Stimulated activated CD4-positive, alpha-beta T cell treated with anti-CD3 and anti-CD28 coated beads, TNF-alpha, amount 100 ng/mL, for 48 hours (primary cell): ENCODE measurements at regions not wholly inside any gene's neighbourhood (a gene's known extent, or its start where the extent isn't known, plus 50 kb on each side); places are given as distances from the start of the nearest gene placed in this dataset.
"Not testable (repeated sequence)": the region's sequence is repeated elsewhere in the genome, so short reads cannot be mapped to it uniquely, and the experiment has no call there.

Experiments
- DNase-seq, 3 donors: peaks; one replicate each; pipeline ENCODE4 v3.0.0-alpha.2; 2020; ENCODE audit warnings: low read depth in 3 of 3

- DNase-seq, result peak in 2 of 3 donors; percentile 7 to 8
These were observed 58.9 kb downstream of the GOLGA6L7 start for GRCh38 chr15:28789401-28790114.

GRCh38 chr15:28788649-28789400 is 59.6 kb downstream of the GOLGA6L7 start:
- DNase-seq, result not testable (repeated sequence)

- DNase-seq, result not testable (repeated sequence)
These were observed 60.3 kb downstream of the GOLGA6L7 start for GRCh38 chr15:28788176-28788575.

GRCh38 chr15:28786521-28786920 is 61.9 kb downstream of the GOLGA6L7 start:
- DNase-seq, result no peak

GRCh38 chr15:28784347-28785163 is 63.9 kb downstream of the GOLGA6L7 start:
- DNase-seq, result not testable (repeated sequence)

- no peak for DNase-seq
These were observed 64.6 kb downstream of the GOLGA6L7 start for GRCh38 chr15:28783873-28784272.

- no peak for DNase-seq
These were observed 65.0 kb downstream of the GOLGA6L7 start for GRCh38 chr15:28783466-28783865.

- not testable (repeated sequence) for DNase-seq
These were observed 66.2 kb upstream of the GOLGA8M start for GRCh38 chr15:28778397-28778796.

GRCh38 chr15:28772857-28773256 is 60.6 kb upstream of the GOLGA8M start:
- not testable (repeated sequence) for DNase-seq
